ENCODE measurements at regions not wholly inside any gene's neighbourhood (a gene's known extent, or its start where the extent isn't known, plus 50 kb on each side); places are given as distances from the start of the nearest gene placed in this dataset.

DNA sequence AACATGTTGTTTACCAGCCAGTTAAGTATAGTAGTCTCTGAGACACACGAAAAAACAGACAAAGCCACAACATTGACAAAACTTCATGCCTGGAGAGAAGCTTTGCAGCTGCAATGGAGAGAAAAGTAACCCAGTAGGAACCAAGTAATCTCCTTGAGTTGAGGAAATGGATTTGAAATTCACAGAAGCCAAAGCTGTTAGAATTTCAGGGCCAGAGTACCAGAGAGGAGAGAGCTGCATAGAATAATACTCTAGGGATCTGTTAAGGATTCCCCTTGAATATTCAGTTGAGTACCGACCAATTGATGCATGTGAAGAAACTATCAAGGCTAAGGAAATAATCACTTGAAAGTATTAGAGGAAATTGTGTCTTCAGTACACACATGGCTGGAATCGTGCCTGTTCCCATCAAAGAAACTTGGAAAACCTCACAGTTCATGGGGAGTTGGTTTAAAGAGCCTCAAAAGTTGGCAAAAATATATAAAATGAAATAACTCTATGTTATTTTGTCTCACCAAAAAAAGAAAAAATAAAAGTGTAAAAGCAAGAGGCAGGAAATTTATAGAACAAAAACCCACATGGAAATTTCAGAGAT is 324.0 kb upstream of the NEGR1 start:
- no peaks in the 10 kb centered on the region for H3K36me3 ChIP-seq (ENCODE audit: insufficient read depth, low read length)
- H3K27me3 Mint-ChIP-seq: no peaks in the 10 kb centered on the region

DNA sequence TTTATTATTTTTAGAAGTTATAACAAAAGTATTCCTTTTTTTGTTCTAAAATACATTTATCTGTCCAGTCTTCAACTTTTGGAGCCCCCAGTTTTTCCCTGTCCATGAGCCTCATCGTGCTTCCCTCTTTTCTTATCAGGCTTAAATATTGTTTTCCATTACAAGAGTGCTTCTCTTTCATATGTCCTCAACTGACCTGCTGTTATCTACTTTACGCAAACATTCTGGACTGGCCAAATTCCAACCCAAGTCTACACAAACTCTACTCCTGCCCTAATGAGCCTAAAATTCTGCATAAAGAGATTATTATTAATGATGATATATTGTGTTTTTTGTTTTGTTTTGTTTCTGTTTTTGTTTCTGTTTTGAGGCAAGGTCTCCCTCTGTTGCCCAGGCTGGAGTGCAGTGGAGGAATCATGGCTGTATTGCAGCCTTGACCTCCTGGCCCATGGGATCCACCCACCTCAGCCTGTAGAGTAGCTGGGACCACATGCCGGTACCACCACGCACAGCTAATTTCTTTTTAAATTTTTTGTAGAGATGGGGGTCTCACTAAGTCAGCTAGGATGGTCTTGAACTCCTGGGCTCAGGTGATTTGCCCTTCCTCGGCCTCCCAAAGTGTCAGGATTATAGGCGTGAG is 318.8 kb upstream of the NEGR1 start:
- DNase-seq: no peak
- Histone ChIP-seq H3K4me3 (ENCODE audit: low read length in 2 of 2) (no peak overlapping the region), H3K27ac (ENCODE audit: low read depth, low read length) (no peak overlapping the region), H3K4me1 (ENCODE audit: insufficient read depth, low read length) (no peaks in the 10 kb centered on the region), H3K36me3 (ENCODE audit: insufficient read depth, low read length) (no peaks in the 10 kb centered on the region), H3K9me3 (ENCODE audit: control insufficient read depth in 1 of 2, low read length in 2 of 2) (no peaks in the 10 kb centered on the region), H3K27me3 (ENCODE audit: insufficient read depth, low read length) (no peaks in the 10 kb centered on the region)
- no peak overlapping the region for H3K27ac Mint-ChIP-seq
- H3K36me3 Mint-ChIP-seq: no peaks in the 10 kb centered on the region
- no peak overlapping the region for H3K4me3 Mint-ChIP-seq
- no peaks in the 10 kb centered on the region for H3K27me3 Mint-ChIP-seq
- peaks cover 0 to 6% (median under 1%) of the 10 kb centered on the region in 8 donors for H3K9me3 Mint-ChIP-seq
- no peaks in the 10 kb centered on the region for H3K4me1 Mint-ChIP-seq
- intact Hi-C loops (cut with micrococcal nuclease): no loop called here
- CTCF ChIA-PET (ENCODE audit: partially characterized antibody): no interaction called here
- POLR2A ChIA-PET (ENCODE audit: partially characterized antibody): no interaction called here

More for the DNA sequence above, 324.0 kb upstream of the NEGR1 start:
- H3K9me3 Mint-ChIP-seq: peaks cover 0 to 8% (median 0%) of the 10 kb centered on the region in 8 donors
- H3K27ac Mint-ChIP-seq: no peak overlapping the region
- no peaks in the 10 kb centered on the region for H3K27me3 ChIP-seq (ENCODE audit: insufficient read depth, low read length)
- no peak for DNase-seq
- H3K27ac ChIP-seq (ENCODE audit: low read depth, low read length): no peak overlapping the region
- POLR2A ChIA-PET (ENCODE audit: partially characterized antibody): no interaction called here
- H3K4me1 ChIP-seq (ENCODE audit: insufficient read depth, low read length): no peaks in the 10 kb centered on the region
- CTCF ChIA-PET (ENCODE audit: partially characterized antibody): no interaction called here
- no peak overlapping the region for H3K4me3 Mint-ChIP-seq
- H3K9me3 ChIP-seq (ENCODE audit: control insufficient read depth in 1 of 2, low read length in 2 of 2): no peaks in the 10 kb centered on the region
- no peak overlapping the region for H3K4me3 ChIP-seq (ENCODE audit: low read length in 2 of 2)
- intact Hi-C loops (cut with micrococcal nuclease): no loop called here
- H3K4me1 Mint-ChIP-seq: no peaks in the 10 kb centered on the region
- no peaks in the 10 kb centered on the region for H3K36me3 Mint-ChIP-seq

DNA sequence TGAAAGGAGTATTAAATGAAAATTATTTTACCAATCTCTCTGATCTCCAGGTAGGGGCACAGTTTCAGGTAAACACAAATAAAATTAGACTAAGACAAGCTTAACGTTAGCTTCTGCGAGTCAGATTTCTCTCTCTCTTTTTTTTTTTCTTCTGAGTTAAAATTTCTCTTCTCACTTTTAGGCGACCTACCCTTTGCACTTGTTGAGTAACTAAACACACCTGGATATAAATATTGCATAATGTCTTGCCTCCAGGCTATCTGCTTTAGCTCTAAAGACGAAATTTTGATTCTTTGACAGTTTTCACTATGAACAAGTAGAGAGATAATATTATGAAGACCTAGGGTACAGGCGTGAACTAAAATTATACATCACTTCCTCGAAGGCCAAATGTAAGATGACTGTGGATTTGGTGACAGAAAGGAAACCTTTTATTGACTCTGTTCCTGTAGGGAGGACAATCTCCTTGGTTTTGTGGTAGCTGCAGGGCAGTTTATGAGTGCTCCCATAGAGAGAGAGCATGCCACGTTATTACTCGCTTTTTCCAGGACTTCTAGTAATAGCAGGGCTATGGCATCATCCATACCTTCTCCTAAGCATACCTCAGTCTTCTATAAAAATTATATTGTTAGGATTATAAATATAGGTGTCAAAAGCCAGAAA is 303.8 kb upstream of the NEGR1 start:
- Mint-ChIP-seq H3K36me3 (no peaks in the 10 kb centered on the region), H3K9me3 (peaks cover 0 to 8% (median 3%) of the 10 kb centered on the region in 8 donors), H3K27me3 (no peaks in the 10 kb centered on the region), H3K4me3 (no peak overlapping the region), H3K4me1 (no peaks in the 10 kb centered on the region), H3K27ac (no peak overlapping the region)
- Histone ChIP-seq H3K9me3 (ENCODE audit: control insufficient read depth in 1 of 2, low read length in 2 of 2) (peaks cover 0 to 4% of the 10 kb centered on the region in 2 donors), H3K4me3 (ENCODE audit: low read length in 2 of 2) (no peak overlapping the region), H3K4me1 (ENCODE audit: insufficient read depth, low read length) (no peaks in the 10 kb centered on the region), H3K27me3 (ENCODE audit: insufficient read depth, low read length) (no peaks in the 10 kb centered on the region), H3K27ac (ENCODE audit: low read depth, low read length) (no peak overlapping the region), H3K36me3 (ENCODE audit: insufficient read depth, low read length) (no peaks in the 10 kb centered on the region)
- CTCF ChIA-PET (ENCODE audit: partially characterized antibody): no interaction called here
- intact Hi-C loops (cut with micrococcal nuclease): no loop called here
- no peak for DNase-seq
- POLR2A ChIA-PET (ENCODE audit: partially characterized antibody): no interaction called here

DNA sequence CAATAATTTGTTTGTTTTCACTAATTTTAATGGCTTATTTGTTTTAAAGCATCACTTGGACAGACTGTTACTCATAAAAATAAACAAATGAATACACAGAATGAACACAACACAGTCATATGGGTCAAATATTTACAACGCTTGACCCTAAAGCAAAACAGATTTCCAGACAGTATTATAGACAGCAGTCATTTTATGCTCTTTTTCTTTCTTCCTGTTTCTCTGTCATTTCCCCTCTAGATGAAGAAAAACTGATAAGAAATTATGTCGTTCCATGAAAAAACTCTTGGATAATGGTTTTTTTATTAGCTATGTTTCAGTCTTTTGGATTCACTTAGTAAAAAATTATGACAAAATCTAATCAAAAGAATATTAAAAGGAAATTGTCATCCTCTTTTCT is 297.3 kb upstream of the NEGR1 start:
- no peaks in the 10 kb centered on the region for H3K27me3 ChIP-seq (ENCODE audit: insufficient read depth, low read length)

DNA sequence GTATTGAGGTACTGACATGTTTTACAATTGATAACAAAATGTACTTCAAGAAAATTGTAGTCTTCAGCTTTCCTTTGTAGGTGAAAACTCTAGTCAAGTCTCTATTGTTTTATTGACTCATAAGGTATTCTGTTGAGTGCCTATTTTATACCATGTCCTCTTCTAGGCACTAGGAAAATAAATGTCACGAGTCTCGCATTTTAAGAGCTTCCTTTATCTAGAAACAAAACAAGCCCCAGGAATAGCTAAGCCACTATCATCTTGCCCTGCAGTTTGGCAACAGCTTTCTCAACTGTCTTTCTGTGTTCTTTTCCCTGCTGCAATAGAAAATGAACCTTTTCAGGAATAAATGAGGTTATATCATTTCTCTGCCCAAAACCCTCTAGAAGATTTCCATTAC is 288.5 kb upstream of the NEGR1 start:
- H3K27me3 ChIP-seq (ENCODE audit: insufficient read depth, low read length): no peaks in the 10 kb centered on the region
- Mint-ChIP-seq H3K4me3 (no peak overlapping the region), H3K27ac (no peak overlapping the region), H3K36me3 (no peaks in the 10 kb centered on the region), H3K4me1 (no peaks in the 10 kb centered on the region), H3K9me3 (peaks cover 0 to 18% (median 4%) of the 10 kb centered on the region in 8 donors), H3K27me3 (no peaks in the 10 kb centered on the region)
- no peaks in the 10 kb centered on the region for H3K36me3 ChIP-seq (ENCODE audit: insufficient read depth, low read length)
- H3K4me1 ChIP-seq (ENCODE audit: insufficient read depth, low read length): no peaks in the 10 kb centered on the region
- ChIA-PET CTCF (ENCODE audit: partially characterized antibody) (no interaction called here), POLR2A (ENCODE audit: partially characterized antibody) (no interaction called here)
- H3K27ac ChIP-seq (ENCODE audit: low read depth, low read length): no peak overlapping the region
- intact Hi-C loops (cut with micrococcal nuclease): no loop called here
- H3K9me3 ChIP-seq (ENCODE audit: control insufficient read depth in 1 of 2, low read length in 2 of 2): no peaks in the 10 kb centered on the region
- DNase-seq: no peak
- H3K4me3 ChIP-seq (ENCODE audit: low read length in 2 of 2): no peak overlapping the region

More for the DNA sequence above, 297.3 kb upstream of the NEGR1 start:
- Histone ChIP-seq H3K4me3 (ENCODE audit: low read length in 2 of 2) (no peak overlapping the region), H3K36me3 (ENCODE audit: insufficient read depth, low read length) (no peaks in the 10 kb centered on the region), H3K9me3 (ENCODE audit: control insufficient read depth in 1 of 2, low read length in 2 of 2) (peaks cover 0 to 4% of the 10 kb centered on the region in 2 donors), H3K4me1 (ENCODE audit: insufficient read depth, low read length) (no peaks in the 10 kb centered on the region), H3K27ac (ENCODE audit: low read depth, low read length) (no peak overlapping the region)
- no peaks in the 10 kb centered on the region for H3K27me3 Mint-ChIP-seq
- no peaks in the 10 kb centered on the region for H3K36me3 Mint-ChIP-seq
- ChIA-PET CTCF (ENCODE audit: partially characterized antibody) (no interaction called here), POLR2A (ENCODE audit: partially characterized antibody) (no interaction called here)
- intact Hi-C loops (cut with micrococcal nuclease): no loop called here
- peaks cover 0 to 12% (median 4%) of the 10 kb centered on the region in 8 donors for H3K9me3 Mint-ChIP-seq
- H3K4me1 Mint-ChIP-seq: no peaks in the 10 kb centered on the region
- DNase-seq: no peak
- no peak overlapping the region for H3K27ac Mint-ChIP-seq
- no peak overlapping the region for H3K4me3 Mint-ChIP-seq

DNA sequence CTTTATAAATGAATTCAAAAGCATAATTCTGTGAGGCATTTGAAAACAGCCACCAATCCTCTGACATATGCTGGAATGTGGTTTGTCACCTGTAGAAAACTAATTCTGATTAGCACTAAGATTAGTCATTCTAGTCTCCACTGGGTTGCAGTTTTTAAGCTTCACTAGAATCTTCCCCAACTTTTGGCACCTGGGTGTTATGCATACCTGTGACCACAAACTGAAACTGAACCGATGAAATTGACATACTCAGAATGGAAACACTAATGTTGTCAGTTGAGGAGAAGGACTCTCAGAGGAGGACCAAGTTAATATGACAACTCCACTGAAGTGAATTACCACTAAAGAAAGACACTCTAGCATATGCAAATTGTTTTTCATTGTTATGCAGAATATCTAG is 285.8 kb upstream of the NEGR1 start:
- Mint-ChIP-seq H3K36me3 (no peaks in the 10 kb centered on the region), H3K4me3 (no peak overlapping the region), H3K9me3 (peaks cover 0 to 16% (median 2%) of the 10 kb centered on the region in 8 donors), H3K4me1 (no peaks in the 10 kb centered on the region), H3K27me3 (no peaks in the 10 kb centered on the region), H3K27ac (no peak overlapping the region)
- CTCF ChIA-PET (ENCODE audit: partially characterized antibody): no interaction called here
- Histone ChIP-seq H3K4me1 (ENCODE audit: insufficient read depth, low read length) (no peaks in the 10 kb centered on the region), H3K36me3 (ENCODE audit: insufficient read depth, low read length) (no peaks in the 10 kb centered on the region), H3K27ac (ENCODE audit: low read depth, low read length) (no peak overlapping the region), H3K27me3 (ENCODE audit: insufficient read depth, low read length) (no peaks in the 10 kb centered on the region), H3K4me3 (ENCODE audit: low read length in 2 of 2) (no peak overlapping the region), H3K9me3 (ENCODE audit: control insufficient read depth in 1 of 2, low read length in 2 of 2) (no peaks in the 10 kb centered on the region)
- POLR2A ChIA-PET (ENCODE audit: partially characterized antibody): no interaction called here
- no peak for DNase-seq
- intact Hi-C loops (cut with micrococcal nuclease): no loop called here

DNA sequence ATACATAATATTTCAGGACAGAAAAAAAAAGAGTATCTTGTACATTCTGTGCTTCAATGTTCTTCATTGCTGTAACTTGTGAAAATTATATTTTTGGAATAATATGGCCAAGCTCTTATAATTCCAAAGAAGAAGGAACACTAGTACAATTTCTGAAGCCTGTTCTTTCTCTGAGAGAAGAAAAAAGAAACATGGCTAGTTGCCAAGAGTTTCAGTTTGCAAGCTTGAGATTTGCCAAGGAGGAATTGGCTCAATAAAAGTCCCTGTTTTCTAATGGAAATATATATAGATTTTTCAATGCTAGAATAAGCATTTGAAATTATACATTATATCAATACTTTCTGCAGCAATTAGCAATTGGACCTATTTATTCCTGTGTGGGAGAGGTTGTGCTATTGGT is 285.2 kb upstream of the NEGR1 start:
- intact Hi-C loops (cut with micrococcal nuclease): no loop called here
- H3K27me3 Mint-ChIP-seq: no peaks in the 10 kb centered on the region
- H3K4me1 ChIP-seq (ENCODE audit: insufficient read depth, low read length): no peaks in the 10 kb centered on the region
- H3K36me3 ChIP-seq (ENCODE audit: insufficient read depth, low read length): no peaks in the 10 kb centered on the region
- H3K4me1 Mint-ChIP-seq: no peaks in the 10 kb centered on the region
- H3K27ac ChIP-seq (ENCODE audit: low read depth, low read length): no peak overlapping the region
- H3K4me3 ChIP-seq (ENCODE audit: low read length in 2 of 2): no peak overlapping the region
- H3K9me3 Mint-ChIP-seq: peaks cover 0 to 15% (median 2%) of the 10 kb centered on the region in 8 donors
- H3K4me3 Mint-ChIP-seq: no peak overlapping the region
- no peak for DNase-seq
- H3K27me3 ChIP-seq (ENCODE audit: insufficient read depth, low read length): no peaks in the 10 kb centered on the region
- CTCF ChIA-PET (ENCODE audit: partially characterized antibody): interaction anchor here (1.2 kb wide), 1 partner anchor 9 kb away, joined by 3 read pairs; no protein-coding TSS in a partner anchor
- H3K9me3 ChIP-seq (ENCODE audit: control insufficient read depth in 1 of 2, low read length in 2 of 2): no peaks in the 10 kb centered on the region
- H3K27ac Mint-ChIP-seq: no peak overlapping the region
- POLR2A ChIA-PET (ENCODE audit: partially characterized antibody): no interaction called here
- no peaks in the 10 kb centered on the region for H3K36me3 Mint-ChIP-seq
